ENCODE measurements at regions not wholly inside any gene's neighbourhood (a gene's known extent, or its start where the extent isn't known, plus 50 kb on each side); places are given as distances from the start of the nearest gene placed in this dataset.

GRCh38 chr6:87975561-87975960 is 72.1 kb upstream of the SPACA1 start:
- H3K27me3 ChIP-seq = no peaks in the 10 kb centered on the region
- H3K4me1 ChIP-seq = no peaks in the 10 kb centered on the region
- H3K9me3 ChIP-seq = no peaks in the 10 kb centered on the region
- intact Hi-C loops (cut with DNase I; ENCODE audit: low total_unique reads) = no loop called here
- H3K27ac ChIP-seq = no peak overlapping the region
- no peaks in the 10 kb centered on the region for H3K36me3 ChIP-seq
- TF ChIP-seq, protein P1, sequence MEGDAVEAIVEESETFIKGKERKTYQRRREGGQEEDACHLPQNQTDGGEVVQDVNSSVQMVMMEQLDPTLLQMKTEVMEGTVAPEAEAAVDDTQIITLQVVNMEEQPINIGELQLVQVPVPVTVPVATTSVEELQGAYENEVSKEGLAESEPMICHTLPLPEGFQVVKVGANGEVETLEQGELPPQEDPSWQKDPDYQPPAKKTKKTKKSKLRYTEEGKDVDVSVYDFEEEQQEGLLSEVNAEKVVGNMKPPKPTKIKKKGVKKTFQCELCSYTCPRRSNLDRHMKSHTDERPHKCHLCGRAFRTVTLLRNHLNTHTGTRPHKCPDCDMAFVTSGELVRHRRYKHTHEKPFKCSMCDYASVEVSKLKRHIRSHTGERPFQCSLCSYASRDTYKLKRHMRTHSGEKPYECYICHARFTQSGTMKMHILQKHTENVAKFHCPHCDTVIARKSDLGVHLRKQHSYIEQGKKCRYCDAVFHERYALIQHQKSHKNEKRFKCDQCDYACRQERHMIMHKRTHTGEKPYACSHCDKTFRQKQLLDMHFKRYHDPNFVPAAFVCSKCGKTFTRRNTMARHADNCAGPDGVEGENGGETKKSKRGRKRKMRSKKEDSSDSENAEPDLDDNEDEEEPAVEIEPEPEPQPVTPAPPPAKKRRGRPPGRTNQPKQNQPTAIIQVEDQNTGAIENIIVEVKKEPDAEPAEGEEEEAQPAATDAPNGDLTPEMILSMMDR (IDR thresholded peaks at IDR 0.05) = no peak
- TF ChIP-seq POLR2AphosphoS5 (IDR thresholded peaks at IDR 0.05) (no peak), POLR2A (IDR thresholded peaks at IDR 0.05) (no peak)
- DNase-seq (ENCODE audit: low spot score in 2 of 2) = no peak
- H3K4me3 ChIP-seq = no peak overlapping the region

DNA sequence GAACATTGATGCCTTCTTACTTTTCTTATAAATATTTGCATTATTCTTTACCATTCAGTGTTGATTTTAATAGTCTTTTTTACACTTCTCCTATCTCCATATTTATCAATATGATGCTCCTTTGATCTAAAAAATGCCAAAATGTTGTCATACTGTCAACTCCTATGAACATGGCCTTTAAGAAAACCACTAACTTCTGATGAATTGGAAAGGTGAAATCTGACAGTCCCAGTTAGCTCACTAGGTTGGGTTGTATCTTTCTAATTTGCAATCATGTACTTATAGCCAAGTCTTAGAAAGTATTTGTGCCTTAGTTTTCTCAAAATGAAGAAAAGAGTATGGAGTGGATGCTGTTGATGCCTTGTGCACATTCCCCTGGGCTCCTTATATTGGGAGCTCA is 75.4 kb upstream of the SPACA1 start:
- intact Hi-C loops (cut with DNase I; ENCODE audit: low total_unique reads) = no loop called here
- H3K27ac ChIP-seq = no peak overlapping the region
- H3K9me3 ChIP-seq = no peaks in the 10 kb centered on the region
- TF ChIP-seq POLR2AphosphoS5 (IDR thresholded peaks at IDR 0.05) (no peak), POLR2A (IDR thresholded peaks at IDR 0.05) (no peak)
- TF ChIP-seq, protein P1 (IDR thresholded peaks at IDR 0.05) = no peak
- no peak overlapping the region for H3K4me3 ChIP-seq
- H3K36me3 ChIP-seq = no peaks in the 10 kb centered on the region
- peaks cover 0 to 7% of the 10 kb centered on the region in 2 donors for H3K27me3 ChIP-seq
- DNase-seq (ENCODE audit: low spot score in 2 of 2) = no peak
- H3K4me1 ChIP-seq = no peaks in the 10 kb centered on the region

DNA sequence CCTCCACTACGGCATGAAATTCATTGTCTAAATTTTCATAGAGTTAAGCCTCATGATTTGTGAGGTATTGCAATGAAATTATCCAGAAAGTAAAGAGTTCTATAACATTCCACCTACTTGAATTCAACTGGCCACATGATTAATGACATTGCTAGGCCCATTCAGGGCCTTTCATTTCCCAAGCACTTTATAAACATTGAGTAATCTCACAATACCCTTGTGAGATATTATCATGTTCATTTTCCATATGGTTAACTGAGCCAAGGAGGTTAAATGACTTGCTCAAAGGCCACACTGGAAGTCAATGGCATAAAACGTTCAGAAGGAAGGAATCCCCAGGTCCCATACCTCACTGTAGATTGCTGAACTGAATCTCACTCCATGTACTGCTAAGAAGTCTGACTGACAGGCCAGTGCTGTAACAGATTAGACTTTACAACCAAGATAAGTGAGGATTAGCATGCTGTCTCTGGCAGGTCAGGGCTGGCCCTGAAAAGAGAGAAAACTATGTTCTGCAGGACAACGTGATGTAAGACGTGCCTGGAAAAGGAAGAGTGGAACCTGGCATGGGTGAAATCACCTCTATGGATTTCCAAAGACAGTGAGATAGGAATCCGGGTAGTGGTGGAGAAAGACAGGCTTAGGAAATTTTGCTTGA is 75.9 kb upstream of the SPACA1 start:
- Histone ChIP-seq H3K4me1 (no peaks in the 10 kb centered on the region), H3K27me3 (peaks cover 0 to 7% of the 10 kb centered on the region in 2 donors), H3K4me3 (no peak overlapping the region), H3K27ac (no peak overlapping the region), H3K9me3 (no peaks in the 10 kb centered on the region), H3K36me3 (no peaks in the 10 kb centered on the region)
- TF ChIP-seq, protein P1 (IDR thresholded peaks at IDR 0.05) = no peak
- no peak for TF ChIP-seq POLR2AphosphoS5 (IDR thresholded peaks at IDR 0.05)
- intact Hi-C loops (cut with DNase I; ENCODE audit: low total_unique reads) = no loop called here
- DNase-seq (ENCODE audit: low spot score in 2 of 2) = no peak

DNA sequence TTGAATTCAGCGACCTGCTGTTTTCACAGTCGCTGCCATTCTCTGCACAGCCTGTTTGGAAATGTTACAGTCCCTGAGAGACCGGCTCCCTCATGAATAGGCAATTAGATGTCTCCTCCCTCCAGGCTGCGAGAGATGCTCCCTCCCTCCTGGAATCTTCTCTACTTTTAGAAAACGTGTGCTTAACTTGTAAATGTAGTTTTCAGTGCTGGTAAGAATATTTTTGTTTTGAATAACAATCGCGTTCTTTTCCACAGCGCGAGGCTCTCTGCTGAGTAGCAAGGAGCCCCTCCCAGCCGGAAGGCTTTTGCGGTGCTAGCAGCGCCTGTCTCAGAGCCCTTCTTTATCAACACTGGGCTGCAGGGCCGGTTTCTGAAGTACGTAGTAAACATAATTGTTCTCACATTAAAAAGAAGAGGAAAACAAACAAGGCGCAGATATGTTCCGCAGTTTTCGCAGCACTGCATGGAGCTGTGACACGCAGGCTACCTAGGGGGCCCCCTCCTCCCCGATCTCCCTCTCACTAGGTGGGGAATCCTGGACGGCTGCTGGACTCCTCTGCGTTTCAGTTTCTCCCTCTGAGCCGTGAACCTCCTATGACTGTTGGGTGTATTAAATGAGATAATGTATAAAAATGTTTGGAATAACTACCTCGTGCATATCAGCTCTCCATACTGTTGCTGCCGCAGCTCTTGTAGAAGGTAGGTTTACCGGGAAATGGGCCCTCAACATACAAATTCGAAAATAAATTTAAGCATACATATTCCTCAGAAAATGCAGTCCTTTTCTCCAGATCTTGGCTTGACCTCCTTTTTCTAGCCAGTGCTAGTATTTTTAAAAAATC is 79.0 kb upstream of the SPACA1 start:
- TF ChIP-seq, protein P1 (IDR thresholded peaks at IDR 0.05) = no peak
- TF ChIP-seq POLR2AphosphoS5 (IDR thresholded peaks at IDR 0.05) = no peak
- TF ChIP-seq POLR2A (IDR thresholded peaks at IDR 0.05) = no peak
- no peaks in the 10 kb centered on the region for H3K4me1 ChIP-seq
- no peak for DNase-seq (ENCODE audit: low spot score in 2 of 2)
- H3K9me3 ChIP-seq = no peaks in the 10 kb centered on the region
- peaks cover 0 to 7% of the 10 kb centered on the region in 2 donors for H3K27me3 ChIP-seq
- H3K27ac ChIP-seq = no peak overlapping the region
- no peaks in the 10 kb centered on the region for H3K36me3 ChIP-seq
- H3K4me3 ChIP-seq = peak overlapping the region; percentile 7 to 65 (median 42)
- intact Hi-C loops (cut with DNase I; ENCODE audit: low total_unique reads) = no loop called here

- TF ChIP-seq, protein P1 (IDR thresholded peaks at IDR 0.05) = no peak
- TF ChIP-seq POLR2AphosphoS5 (IDR thresholded peaks at IDR 0.05) = no peak
- intact Hi-C loops (cut with DNase I; ENCODE audit: low total_unique reads) = no loop called here
- DNase-seq (ENCODE audit: low spot score in 2 of 2) = no peak
- no peaks in the 10 kb centered on the region for H3K9me3 ChIP-seq
- no peak overlapping the region for H3K27ac ChIP-seq
- no peaks in the 10 kb centered on the region for H3K4me1 ChIP-seq
- H3K36me3 ChIP-seq = no peaks in the 10 kb centered on the region
- H3K27me3 ChIP-seq = peaks cover 0 to 7% of the 10 kb centered on the region in 2 donors
- H3K4me3 ChIP-seq = no peak overlapping the region
These were observed 81.8 kb upstream of the SPACA1 start for GRCh38 chr6:87965806-87966205.

Measured in breast epithelium (tissue), 4 donors.